Spleen (tissue), 7 donors: ENCODE measurements at regions not wholly inside any gene's neighbourhood (a gene's known extent, or its start where the extent isn't known, plus 50 kb on each side); places are given as distances from the start of the nearest gene placed in this dataset.

Experiments
- POLR2A ChIP-seq, 3 donors: fragments of 450-650 bp; IDR thresholded peaks; one replicate each; pipeline ENCODE4 v1.5.1; 2017; ENCODE audit warnings: antibody characterized with exemption in 3 of 3, mild to moderate bottlenecking in 1 of 3
- POLR2AphosphoS5 ChIP-seq, 3 donors: sonication (generic); formaldehyde crosslinking; IDR thresholded peaks; one replicate each; pipeline ENCODE4 v1.5.1; 2017; ENCODE audit warnings: antibody characterized with exemption in 3 of 3
- TF ChIP-seq, protein P1 (sequence below), 11 experiments: fragments of 200-600 bp in 7 of 11; fragments of 450-650 bp in 4 of 11; sonication (generic) in 4 of 11; IDR thresholded peaks in 8 of 11; conservative IDR thresholded peaks in 3 of 11; 1 replicate in 7 of 11; 2 replicates in 4 of 11; pipeline versions ENCODE4 v1.4.0 to v1.8.0; 2016 to 2021; ENCODE audit warnings: antibody characterized with exemption in 11 of 11, inconsistent platforms in 4 of 11, mild to moderate bottlenecking in 1 of 11
- donor health status: DM: no; HTN: no; CAD: no; lungs with moderate emphysema.
- donor health status: DM: no; HTN: no; CAD: no.
- donor health status: DM: no; HTN: no; CAD: no.

DNA sequence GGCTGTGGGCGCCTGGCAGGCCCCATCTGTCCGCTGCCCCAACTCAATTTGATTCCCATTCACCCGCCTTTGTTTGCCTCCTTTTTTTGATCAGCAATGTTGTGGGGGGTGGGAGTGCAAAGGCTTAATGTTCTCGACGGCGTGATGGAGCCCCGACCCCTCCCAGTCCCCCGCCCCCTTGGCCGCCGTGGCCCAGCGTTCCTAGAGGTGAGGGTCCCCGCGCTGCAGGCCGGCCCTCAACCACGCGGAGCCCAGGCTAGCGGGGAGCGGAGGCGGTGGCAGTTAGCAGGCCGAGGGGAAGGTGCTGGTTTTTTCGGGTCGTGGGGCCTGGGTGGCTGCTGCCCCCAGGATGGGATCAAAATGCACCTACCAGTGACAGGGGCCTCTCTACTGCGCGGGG lies 274.7 kb upstream of the SKOR2 start:
- TF ChIP-seq, protein P1, sequence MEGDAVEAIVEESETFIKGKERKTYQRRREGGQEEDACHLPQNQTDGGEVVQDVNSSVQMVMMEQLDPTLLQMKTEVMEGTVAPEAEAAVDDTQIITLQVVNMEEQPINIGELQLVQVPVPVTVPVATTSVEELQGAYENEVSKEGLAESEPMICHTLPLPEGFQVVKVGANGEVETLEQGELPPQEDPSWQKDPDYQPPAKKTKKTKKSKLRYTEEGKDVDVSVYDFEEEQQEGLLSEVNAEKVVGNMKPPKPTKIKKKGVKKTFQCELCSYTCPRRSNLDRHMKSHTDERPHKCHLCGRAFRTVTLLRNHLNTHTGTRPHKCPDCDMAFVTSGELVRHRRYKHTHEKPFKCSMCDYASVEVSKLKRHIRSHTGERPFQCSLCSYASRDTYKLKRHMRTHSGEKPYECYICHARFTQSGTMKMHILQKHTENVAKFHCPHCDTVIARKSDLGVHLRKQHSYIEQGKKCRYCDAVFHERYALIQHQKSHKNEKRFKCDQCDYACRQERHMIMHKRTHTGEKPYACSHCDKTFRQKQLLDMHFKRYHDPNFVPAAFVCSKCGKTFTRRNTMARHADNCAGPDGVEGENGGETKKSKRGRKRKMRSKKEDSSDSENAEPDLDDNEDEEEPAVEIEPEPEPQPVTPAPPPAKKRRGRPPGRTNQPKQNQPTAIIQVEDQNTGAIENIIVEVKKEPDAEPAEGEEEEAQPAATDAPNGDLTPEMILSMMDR (IDR thresholded peaks at IDR 0.05 in 8 of 11, conservative IDR thresholded peaks at IDR 0.05 in 3 of 11): no peak
- TF ChIP-seq POLR2A (IDR thresholded peaks at IDR 0.05) (no peak), POLR2AphosphoS5 (IDR thresholded peaks at IDR 0.05) (no peak)
